Astrocyte (in vitro differentiated cells and primary cell): ENCODE measurements at regions not wholly inside any gene's neighbourhood (a gene's known extent, or its start where the extent isn't known, plus 50 kb on each side); places are given as distances from the start of the nearest gene placed in this dataset.

Experiments
- DNase-seq: peaks from one replicate; pipeline ENCODE4 v3.0.0-alpha.2; 2010; ENCODE audit warnings: low read depth
- FAIRE-seq: peaks from 2 replicates; lab custom pipeline; 2011; peaks lifted over from hg19 to GRCh38; lab: Jason Lieb, UNC
- H2AFZ ChIP-seq: 2 replicates; pipeline ENCODE4 v1.6.0; 2012; ENCODE audit warnings: low read depth, low read length, inconsistent platforms
- H3K27ac ChIP-seq: 2 replicates; pipeline ENCODE4 v1.5.1; 2011; ENCODE audit warnings: low read depth, low read length, inconsistent platforms
- H3K27me3 ChIP-seq: 2 replicates; pipeline ENCODE4 v1.6.0; 2011; ENCODE audit warnings: low read length, inconsistent platforms; ENCODE audit not compliant: insufficient read depth
- H3K36me3 ChIP-seq: 2 replicates; pipeline ENCODE4 v1.5.1; 2011; ENCODE audit warnings: low read length, inconsistent platforms; ENCODE audit not compliant: insufficient read depth
- H3K4me1 ChIP-seq: 2 replicates; pipeline ENCODE4 v1.5.1; 2011; ENCODE audit warnings: low read length, inconsistent platforms; ENCODE audit not compliant: insufficient read depth
- H3K4me2 ChIP-seq: 2 replicates; pipeline ENCODE4 v1.6.0; 2012; ENCODE audit warnings: low read length, inconsistent platforms
- H3K4me3 ChIP-seq: 2 replicates; pipeline ENCODE4 v1.5.1; 2011; ENCODE audit warnings: low read depth, mild to moderate bottlenecking, low read length, inconsistent platforms; ENCODE audit not compliant: insufficient read depth
- H3K79me2 ChIP-seq: 2 replicates; pipeline ENCODE4 v1.6.0; 2012; ENCODE audit warnings: mild to moderate bottlenecking, low read length, inconsistent platforms; ENCODE audit not compliant: insufficient read depth
- H3K9ac ChIP-seq: 2 replicates; pipeline ENCODE4 v1.6.0; 2012; ENCODE audit warnings: mild to moderate bottlenecking, low read length, inconsistent platforms
- H3K9me3 ChIP-seq: 2 replicates; pipeline ENCODE4 v1.5.1; 2012; ENCODE audit warnings: low read depth, mild to moderate bottlenecking, low read length, inconsistent platforms; ENCODE audit not compliant: insufficient read depth
- H4K20me1 ChIP-seq: 2 replicates; pipeline ENCODE4 v1.6.0; 2012; ENCODE audit warnings: low read length, inconsistent platforms; ENCODE audit not compliant: insufficient read depth
- H3K27ac Mint-ChIP-seq: one replicate; pipeline ENCODE4 v1.8.0; 2021; ENCODE audit warnings: mild to moderate bottlenecking, mixed read lengths; ENCODE audit not compliant: unreplicated experiment
- H3K27me3 Mint-ChIP-seq: one replicate; pipeline ENCODE4 v1.8.0; 2021; ENCODE audit warnings: low read depth, mixed read lengths; ENCODE audit not compliant: unreplicated experiment
- H3K36me3 Mint-ChIP-seq: one replicate; pipeline ENCODE4 v1.8.0; 2021; ENCODE audit warnings: low read depth, mixed read lengths; ENCODE audit not compliant: unreplicated experiment
- H3K4me1 Mint-ChIP-seq: one replicate; pipeline ENCODE4 v1.8.0; 2021; ENCODE audit warnings: low read depth, mixed read lengths; ENCODE audit not compliant: unreplicated experiment
- H3K4me3 Mint-ChIP-seq: one replicate; pipeline ENCODE4 v1.8.0; 2021; ENCODE audit warnings: mild to moderate bottlenecking, moderate library complexity, mixed read lengths; ENCODE audit not compliant: unreplicated experiment
- H3K9me3 Mint-ChIP-seq: one replicate; pipeline ENCODE4 v1.8.0; 2021; ENCODE audit warnings: mild to moderate bottlenecking, mixed read lengths; ENCODE audit not compliant: unreplicated experiment
- EZH2 ChIP-seq: IDR thresholded peaks from 2 replicates; pipeline ENCODE4 v1.6.1; 2012; ENCODE audit warnings: mild to moderate bottlenecking, low read length, inconsistent platforms; ENCODE audit not compliant: insufficient read depth
- TF ChIP-seq, protein P1 (sequence below): IDR thresholded peaks from 2 replicates; pipeline ENCODE4 v1.5.1; 2011; ENCODE audit warnings: low read depth, mild to moderate bottlenecking, inconsistent platforms, low read length, moderate library complexity; ENCODE audit not compliant: insufficient read depth

DNA sequence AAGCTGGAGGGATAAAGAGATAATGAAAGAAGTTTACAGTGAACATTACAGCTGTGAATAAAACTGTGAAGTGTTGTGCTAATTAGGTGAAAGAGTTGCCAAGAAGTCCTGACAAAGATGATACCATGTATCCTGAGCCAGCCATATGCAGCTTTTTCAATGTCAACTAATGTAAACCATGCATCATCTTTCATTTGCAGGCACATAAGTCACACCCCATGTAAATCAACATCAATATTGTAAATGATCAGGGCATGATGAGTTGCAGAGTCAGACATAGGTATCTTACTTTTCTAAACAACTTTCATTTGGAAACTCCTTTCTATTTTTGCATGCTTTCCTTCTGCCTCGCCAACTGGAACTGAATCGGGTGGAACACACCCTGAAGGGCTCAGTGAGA is 569.1 kb downstream of the TBC1D4 start:
- TF ChIP-seq, protein P1, sequence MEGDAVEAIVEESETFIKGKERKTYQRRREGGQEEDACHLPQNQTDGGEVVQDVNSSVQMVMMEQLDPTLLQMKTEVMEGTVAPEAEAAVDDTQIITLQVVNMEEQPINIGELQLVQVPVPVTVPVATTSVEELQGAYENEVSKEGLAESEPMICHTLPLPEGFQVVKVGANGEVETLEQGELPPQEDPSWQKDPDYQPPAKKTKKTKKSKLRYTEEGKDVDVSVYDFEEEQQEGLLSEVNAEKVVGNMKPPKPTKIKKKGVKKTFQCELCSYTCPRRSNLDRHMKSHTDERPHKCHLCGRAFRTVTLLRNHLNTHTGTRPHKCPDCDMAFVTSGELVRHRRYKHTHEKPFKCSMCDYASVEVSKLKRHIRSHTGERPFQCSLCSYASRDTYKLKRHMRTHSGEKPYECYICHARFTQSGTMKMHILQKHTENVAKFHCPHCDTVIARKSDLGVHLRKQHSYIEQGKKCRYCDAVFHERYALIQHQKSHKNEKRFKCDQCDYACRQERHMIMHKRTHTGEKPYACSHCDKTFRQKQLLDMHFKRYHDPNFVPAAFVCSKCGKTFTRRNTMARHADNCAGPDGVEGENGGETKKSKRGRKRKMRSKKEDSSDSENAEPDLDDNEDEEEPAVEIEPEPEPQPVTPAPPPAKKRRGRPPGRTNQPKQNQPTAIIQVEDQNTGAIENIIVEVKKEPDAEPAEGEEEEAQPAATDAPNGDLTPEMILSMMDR, result no peak
- TF ChIP-seq EZH2, result no peak
- no peaks in the 10 kb centered on the region for H3K36me3 Mint-ChIP-seq

DNA sequence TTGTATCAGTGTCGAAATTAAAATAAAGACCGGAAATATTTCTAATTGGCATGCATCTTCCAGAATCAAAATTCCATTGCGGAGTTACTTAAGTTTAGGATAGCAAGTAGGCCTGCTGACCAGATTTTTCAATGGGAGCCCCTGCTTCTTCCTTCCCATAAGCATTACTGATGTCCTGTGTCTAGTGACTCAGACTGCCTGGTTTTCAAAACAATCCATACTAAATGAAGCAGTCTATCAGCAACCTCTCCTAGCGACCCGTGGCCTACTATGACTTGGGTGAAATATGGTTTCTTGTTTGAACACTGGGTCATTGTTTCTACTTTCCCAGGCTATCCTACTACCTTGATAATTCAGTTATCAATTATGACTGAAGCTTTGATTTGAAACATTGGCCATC is 571.6 kb downstream of the TBC1D4 start:
- no peak overlapping the region for H3K9ac ChIP-seq
- Mint-ChIP-seq H3K27me3 (no peaks in the 10 kb centered on the region), H3K36me3 (no peaks in the 10 kb centered on the region), H3K4me1 (peaks cover 3% of the 10 kb centered on the region), H3K9me3 (no peaks in the 10 kb centered on the region), H3K4me3 (no peak overlapping the region), H3K27ac (no peak overlapping the region)
- H2AFZ ChIP-seq, result no peak overlapping the region
- no peaks in the 10 kb centered on the region for H3K4me1 ChIP-seq
- no peak overlapping the region for H3K4me2 ChIP-seq
- H3K9me3 ChIP-seq, result no peaks in the 10 kb centered on the region
- DNase-seq (no peak), FAIRE-seq (no peak)
- TF ChIP-seq, protein P1, result no peak
- TF ChIP-seq EZH2, result no peak
- no peak overlapping the region for H3K27ac ChIP-seq
- no peak overlapping the region for H3K4me3 ChIP-seq
- H3K36me3 ChIP-seq, result no peaks in the 10 kb centered on the region
- H3K79me2 ChIP-seq, result no peaks in the 10 kb centered on the region
- no peaks in the 10 kb centered on the region for H3K27me3 ChIP-seq
- H4K20me1 ChIP-seq, result no peaks in the 10 kb centered on the region

More for the DNA sequence above, 569.1 kb downstream of the TBC1D4 start:
- no peaks in the 10 kb centered on the region for H3K4me1 ChIP-seq
- no peak overlapping the region for H2AFZ ChIP-seq
- no peak overlapping the region for H3K27ac ChIP-seq
- FAIRE-seq (no peak), DNase-seq (no peak)
- Mint-ChIP-seq H3K4me3 (no peak overlapping the region), H3K9me3 (no peaks in the 10 kb centered on the region), H3K4me1 (no peaks in the 10 kb centered on the region), H3K27me3 (no peaks in the 10 kb centered on the region), H3K27ac (no peak overlapping the region)
- H4K20me1 ChIP-seq, result no peaks in the 10 kb centered on the region
- H3K27me3 ChIP-seq, result no peaks in the 10 kb centered on the region
- no peaks in the 10 kb centered on the region for H3K36me3 ChIP-seq
- H3K4me3 ChIP-seq, result no peak overlapping the region
- H3K4me2 ChIP-seq, result no peak overlapping the region
- H3K79me2 ChIP-seq, result no peaks in the 10 kb centered on the region
- no peaks in the 10 kb centered on the region for H3K9me3 ChIP-seq
- H3K9ac ChIP-seq, result no peak overlapping the region

DNA sequence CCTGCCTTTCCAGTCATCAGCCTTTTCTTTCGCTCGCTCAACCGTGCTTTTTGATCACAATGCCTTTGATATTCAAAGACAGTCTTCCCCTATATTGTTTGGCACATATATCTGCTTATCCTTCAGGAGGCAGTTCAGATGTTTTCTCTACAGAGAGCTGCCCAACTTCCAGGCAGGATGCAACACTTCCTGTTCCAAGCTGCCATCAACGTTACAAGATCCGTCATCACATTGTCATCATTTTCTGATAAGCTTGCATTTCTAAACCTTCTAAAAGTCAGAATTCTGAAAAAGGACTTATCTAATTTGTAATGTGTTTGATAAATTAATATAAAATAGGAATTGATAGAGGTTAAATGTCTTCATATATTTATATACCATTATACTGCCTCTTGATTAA is 574.2 kb downstream of the TBC1D4 start:
- no peak for TF ChIP-seq EZH2
- TF ChIP-seq, protein P1, result no peak
- Mint-ChIP-seq H3K4me1 (peaks cover 3% of the 10 kb centered on the region), H3K27me3 (no peaks in the 10 kb centered on the region), H3K27ac (no peak overlapping the region), H3K4me3 (no peak overlapping the region), H3K9me3 (no peaks in the 10 kb centered on the region), H3K36me3 (no peaks in the 10 kb centered on the region)
- Histone ChIP-seq H3K4me1 (no peaks in the 10 kb centered on the region), H3K27me3 (no peaks in the 10 kb centered on the region), H3K27ac (no peak overlapping the region), H2AFZ (no peak overlapping the region), H3K9ac (no peak overlapping the region), H3K36me3 (no peaks in the 10 kb centered on the region), H3K4me2 (no peak overlapping the region), H3K79me2 (no peaks in the 10 kb centered on the region), H4K20me1 (no peaks in the 10 kb centered on the region), H3K9me3 (no peaks in the 10 kb centered on the region), H3K4me3 (no peak overlapping the region)
- DNase-seq (no peak), FAIRE-seq (no peak)
